Panc1 (cell line): ENCODE measurements at regions not wholly inside any gene's neighbourhood (a gene's known extent, or its start where the extent isn't known, plus 50 kb on each side); places are given as distances from the start of the nearest gene placed in this dataset.

Experiments
- POLR2AphosphoS5 ChIP-seq: IDR thresholded peaks from 2 replicates; pipeline ENCODE4 v1.6.1; 2012; ENCODE audit warnings: mild to moderate bottlenecking, low read depth, low read length, moderate library complexity
- SIN3A ChIP-seq: IDR thresholded peaks from 2 replicates; pipeline ENCODE4 v1.6.1; 2012; ENCODE audit warnings: low read depth, mild to moderate bottlenecking, low read length, moderate library complexity, borderline replicate concordance; ENCODE audit not compliant: insufficient read depth
- TCF7L2 ChIP-seq: IDR thresholded peaks from 2 replicates; pipeline ENCODE4 v1.6.1; 2011; ENCODE audit warnings: mild to moderate bottlenecking, low read depth, low read length, inconsistent platforms
- TF ChIP-seq, protein P1 (sequence below): fragments of 450-650 bp; IDR thresholded peaks from 2 replicates; pipeline ENCODE4 v1.5.1; 2017; ENCODE audit warnings: mild to moderate bottlenecking
- TF ChIP-seq, protein P2 (sequence below), 2 experiments: IDR thresholded peaks; 2 replicates each; pipeline ENCODE4 v1.6.1; 2011 to 2012; ENCODE audit warnings: low read depth in 2 of 2, control low read depth in 1 of 2, low read length in 1 of 2, mild to moderate bottlenecking in 1 of 2, moderate library complexity in 1 of 2; ENCODE audit not compliant: insufficient read depth in 1 of 2

DNA sequence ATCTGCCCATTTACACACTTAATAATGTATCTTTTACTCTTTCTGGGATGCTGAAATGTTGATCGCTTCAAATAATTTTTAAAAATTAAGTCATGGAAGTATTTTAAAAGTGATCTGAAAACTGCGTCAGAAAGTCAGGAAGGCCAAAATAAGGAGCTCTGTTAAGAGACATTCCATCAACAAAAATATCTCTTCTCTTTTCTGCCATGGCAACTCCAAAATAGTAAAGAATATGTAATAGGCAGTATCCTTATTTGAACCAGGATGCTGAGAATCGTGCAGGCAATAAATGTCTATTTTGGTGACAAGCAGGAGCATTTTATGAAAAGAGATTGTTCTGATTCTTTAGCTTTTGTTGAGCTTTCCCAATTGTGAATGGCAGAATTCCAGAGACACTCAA is 81.8 kb upstream of the PPP1R12A start:
- TF ChIP-seq, protein P1, sequence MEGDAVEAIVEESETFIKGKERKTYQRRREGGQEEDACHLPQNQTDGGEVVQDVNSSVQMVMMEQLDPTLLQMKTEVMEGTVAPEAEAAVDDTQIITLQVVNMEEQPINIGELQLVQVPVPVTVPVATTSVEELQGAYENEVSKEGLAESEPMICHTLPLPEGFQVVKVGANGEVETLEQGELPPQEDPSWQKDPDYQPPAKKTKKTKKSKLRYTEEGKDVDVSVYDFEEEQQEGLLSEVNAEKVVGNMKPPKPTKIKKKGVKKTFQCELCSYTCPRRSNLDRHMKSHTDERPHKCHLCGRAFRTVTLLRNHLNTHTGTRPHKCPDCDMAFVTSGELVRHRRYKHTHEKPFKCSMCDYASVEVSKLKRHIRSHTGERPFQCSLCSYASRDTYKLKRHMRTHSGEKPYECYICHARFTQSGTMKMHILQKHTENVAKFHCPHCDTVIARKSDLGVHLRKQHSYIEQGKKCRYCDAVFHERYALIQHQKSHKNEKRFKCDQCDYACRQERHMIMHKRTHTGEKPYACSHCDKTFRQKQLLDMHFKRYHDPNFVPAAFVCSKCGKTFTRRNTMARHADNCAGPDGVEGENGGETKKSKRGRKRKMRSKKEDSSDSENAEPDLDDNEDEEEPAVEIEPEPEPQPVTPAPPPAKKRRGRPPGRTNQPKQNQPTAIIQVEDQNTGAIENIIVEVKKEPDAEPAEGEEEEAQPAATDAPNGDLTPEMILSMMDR = no peak
- TF ChIP-seq POLR2AphosphoS5 = no peak
- TF ChIP-seq SIN3A = no peak
- no peak for TF ChIP-seq TCF7L2
- TF ChIP-seq, protein P2, sequence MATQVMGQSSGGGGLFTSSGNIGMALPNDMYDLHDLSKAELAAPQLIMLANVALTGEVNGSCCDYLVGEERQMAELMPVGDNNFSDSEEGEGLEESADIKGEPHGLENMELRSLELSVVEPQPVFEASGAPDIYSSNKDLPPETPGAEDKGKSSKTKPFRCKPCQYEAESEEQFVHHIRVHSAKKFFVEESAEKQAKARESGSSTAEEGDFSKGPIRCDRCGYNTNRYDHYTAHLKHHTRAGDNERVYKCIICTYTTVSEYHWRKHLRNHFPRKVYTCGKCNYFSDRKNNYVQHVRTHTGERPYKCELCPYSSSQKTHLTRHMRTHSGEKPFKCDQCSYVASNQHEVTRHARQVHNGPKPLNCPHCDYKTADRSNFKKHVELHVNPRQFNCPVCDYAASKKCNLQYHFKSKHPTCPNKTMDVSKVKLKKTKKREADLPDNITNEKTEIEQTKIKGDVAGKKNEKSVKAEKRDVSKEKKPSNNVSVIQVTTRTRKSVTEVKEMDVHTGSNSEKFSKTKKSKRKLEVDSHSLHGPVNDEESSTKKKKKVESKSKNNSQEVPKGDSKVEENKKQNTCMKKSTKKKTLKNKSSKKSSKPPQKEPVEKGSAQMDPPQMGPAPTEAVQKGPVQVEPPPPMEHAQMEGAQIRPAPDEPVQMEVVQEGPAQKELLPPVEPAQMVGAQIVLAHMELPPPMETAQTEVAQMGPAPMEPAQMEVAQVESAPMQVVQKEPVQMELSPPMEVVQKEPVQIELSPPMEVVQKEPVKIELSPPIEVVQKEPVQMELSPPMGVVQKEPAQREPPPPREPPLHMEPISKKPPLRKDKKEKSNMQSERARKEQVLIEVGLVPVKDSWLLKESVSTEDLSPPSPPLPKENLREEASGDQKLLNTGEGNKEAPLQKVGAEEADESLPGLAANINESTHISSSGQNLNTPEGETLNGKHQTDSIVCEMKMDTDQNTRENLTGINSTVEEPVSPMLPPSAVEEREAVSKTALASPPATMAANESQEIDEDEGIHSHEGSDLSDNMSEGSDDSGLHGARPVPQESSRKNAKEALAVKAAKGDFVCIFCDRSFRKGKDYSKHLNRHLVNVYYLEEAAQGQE (IDR thresholded peaks at IDR 0.05; ENCODE audit: insufficient read depth in 1 of 2, low read depth in 2 of 2, low read length in 1 of 2) = no peak
